Activated CD4-positive, alpha-beta T cell treated with anti-CD3 and anti-CD28 coated beads, Interleukin-2, amount 50 U/mL, for 16 hours (primary cell): ENCODE measurements at regions not wholly inside any gene's neighbourhood (a gene's known extent, or its start where the extent isn't known, plus 50 kb on each side); places are given as distances from the start of the nearest gene placed in this dataset.
"Not testable (repeated sequence)": the region's sequence is repeated elsewhere in the genome, so short reads cannot be mapped to it uniquely, and the experiment has no call there.

Experiments used
- DNase-seq: peaks from one replicate; pipeline ENCODE4 v3.0.0-alpha.2; 2020

DNA sequence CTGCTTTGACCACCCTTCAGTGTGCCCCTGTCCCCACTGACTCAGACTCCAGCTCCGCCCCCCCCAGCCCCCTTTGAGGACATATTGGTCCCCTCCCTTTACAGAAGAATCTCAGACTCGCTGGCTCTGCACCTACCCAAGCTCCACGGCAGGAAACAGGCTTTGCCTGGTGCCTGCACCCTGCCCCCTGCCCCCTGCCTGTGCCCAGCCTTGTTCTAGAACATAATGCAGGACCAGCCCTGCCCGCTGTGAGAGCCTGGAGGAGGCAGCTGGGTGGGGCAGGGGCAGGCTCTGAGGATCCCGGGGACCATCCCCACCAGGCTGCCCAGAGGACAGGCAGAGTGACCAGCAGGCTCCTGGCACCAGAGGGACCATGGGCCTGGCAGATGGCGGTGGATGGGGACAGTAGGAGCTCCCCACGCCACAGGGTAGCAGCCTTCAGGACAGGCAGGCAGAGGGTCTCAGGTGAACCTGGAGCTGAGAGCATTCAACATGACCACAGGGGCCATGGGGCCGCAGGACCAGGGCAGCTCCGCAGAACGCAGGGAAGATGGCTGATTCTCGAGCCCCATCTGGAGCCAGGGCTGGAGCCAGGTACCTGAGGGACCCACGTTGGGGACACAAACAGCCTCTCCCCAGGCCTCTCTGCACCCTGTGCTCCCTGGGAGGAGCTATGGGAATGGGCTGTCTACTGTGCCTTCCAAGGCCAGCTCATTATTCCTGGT is 165.0 kb upstream of the FOXD4L5 start:
- not testable (repeated sequence) for DNase-seq

DNA sequence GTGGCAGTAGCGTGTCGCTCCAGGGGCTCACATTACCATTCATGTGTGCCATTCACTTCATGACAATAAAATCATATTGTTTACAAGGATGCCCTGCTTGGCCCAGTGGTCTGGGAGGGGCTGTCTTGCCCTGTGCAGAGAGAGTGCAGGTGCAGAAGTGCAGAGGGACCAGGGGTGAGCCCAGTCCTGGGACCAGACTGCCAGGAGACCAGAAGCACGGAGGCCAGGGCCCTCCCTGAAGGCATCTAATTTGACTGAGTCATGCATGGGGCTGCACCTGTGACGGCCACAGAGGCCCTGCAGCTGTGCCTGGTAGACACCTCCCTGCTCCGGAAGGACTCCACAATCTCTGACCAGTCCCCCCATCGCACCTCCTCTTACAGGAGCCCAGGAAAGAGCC is 164.4 kb upstream of the FOXD4L5 start:
- no peak for DNase-seq

GRCh38 chr9:65447146-65447545 is 162.1 kb upstream of the FOXD4L5 start:
- DNase-seq = not testable (repeated sequence)

DNA sequence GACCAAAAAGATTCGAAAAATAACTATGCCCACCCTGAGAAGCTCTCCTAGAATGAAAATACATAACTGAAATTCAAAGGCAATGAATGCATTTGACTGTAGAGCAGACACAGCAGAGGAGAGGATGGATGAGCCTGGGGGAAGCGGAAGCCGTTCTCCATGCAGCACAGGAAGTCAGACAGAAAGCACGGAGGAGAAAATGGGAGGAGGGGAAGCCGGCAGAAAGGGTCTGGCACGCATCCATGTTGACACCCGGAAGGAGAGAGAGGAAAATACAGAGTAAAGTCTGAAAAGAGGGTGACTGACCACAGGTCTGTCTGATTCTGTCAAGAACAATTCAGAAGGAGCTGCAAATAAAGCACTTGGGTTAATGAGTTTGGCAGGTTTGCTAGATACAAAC is 161.0 kb upstream of the FOXD4L5 start:
- DNase-seq = not testable (repeated sequence)

DNA sequence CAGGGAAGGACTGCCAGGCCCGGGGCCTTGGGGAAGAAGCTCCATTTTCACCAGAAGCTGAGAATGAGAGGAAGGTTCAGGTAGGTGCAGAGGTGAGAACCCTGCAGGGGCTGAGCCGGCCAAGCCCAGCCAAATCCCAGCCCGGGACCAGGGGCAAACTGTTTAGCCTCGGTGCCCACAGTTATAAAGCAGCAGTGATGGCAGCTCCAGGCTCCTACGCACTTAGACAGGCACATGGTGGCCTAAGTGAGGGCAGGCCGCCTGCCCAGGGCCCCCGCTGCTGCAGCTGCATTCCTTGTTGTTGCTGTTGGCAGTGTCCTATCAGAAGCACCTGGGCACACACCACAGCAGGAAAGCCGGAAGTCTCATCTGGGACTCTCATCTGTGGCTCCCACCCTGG is 159.9 kb upstream of the FOXD4L5 start:
- no peak for DNase-seq

DNA sequence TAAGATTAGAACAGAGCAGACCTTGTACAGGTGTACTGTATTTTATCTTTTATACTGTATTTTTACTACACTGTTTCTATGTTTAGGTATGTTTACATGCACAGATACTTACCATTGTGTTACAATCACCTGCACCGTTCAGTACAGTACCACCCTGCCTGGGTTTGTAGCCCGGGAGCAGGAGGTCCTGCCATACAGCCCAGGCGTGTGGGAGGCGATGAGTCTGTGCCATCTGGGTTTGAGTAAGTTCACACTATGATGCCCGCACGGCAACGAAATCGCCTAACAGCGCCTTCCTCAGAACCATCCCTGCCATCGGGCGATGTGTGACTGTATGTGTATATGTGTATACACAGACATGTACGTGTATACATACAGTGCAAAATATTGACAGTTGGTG is 157.1 kb upstream of the FOXD4L5 start:
- not testable (repeated sequence) for DNase-seq

- not testable (repeated sequence) for DNase-seq
Observed at GRCh38 chr9:65441324-65441920, 156.4 kb upstream of the FOXD4L5 start.

DNA sequence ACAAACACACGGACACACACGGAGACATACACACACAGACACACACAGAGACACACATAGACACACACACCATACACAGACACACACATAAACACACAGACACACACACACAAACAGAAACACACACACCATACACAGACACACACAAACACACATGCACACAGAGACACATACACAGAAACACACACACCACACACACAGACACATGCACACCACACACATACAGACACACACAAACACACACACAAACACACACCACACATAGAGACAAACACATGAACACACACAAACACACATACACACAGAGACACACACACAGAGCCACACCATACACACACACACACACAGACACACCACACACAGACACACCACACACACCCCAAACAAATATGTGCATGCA is 152.7 kb upstream of the FOXD4L5 start:
- no peak for DNase-seq

GRCh38 chr9:65435464-65435863 is 150.5 kb upstream of the FOXD4L5 start:
- DNase-seq = no peak

GRCh38 chr9:65432722-65433323 is 147.8 kb upstream of the FOXD4L5 start:
- DNase-seq = no peak

DNA sequence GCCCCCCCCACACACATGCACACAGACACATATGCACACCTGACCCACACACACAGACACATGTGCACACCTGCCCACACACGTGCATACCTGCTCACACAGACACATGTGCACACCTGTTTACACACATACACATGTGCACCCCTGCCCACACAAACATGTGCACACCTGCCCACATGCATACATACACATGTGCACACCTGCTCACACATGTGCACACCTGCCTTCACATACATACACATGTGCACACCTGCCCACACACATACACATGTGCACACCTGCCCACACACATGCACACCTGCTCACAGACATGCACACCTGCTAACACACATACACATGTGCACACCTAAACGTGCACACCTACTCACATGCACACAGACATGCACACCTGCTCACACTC is 147.0 kb upstream of the FOXD4L5 start:
- no peak for DNase-seq

GRCh38 chr9:65430221-65430620 is 145.2 kb upstream of the FOXD4L5 start:
- DNase-seq = no peak

GRCh38 chr9:65427361-65427760 is 142.4 kb upstream of the FOXD4L5 start:
- not testable (repeated sequence) for DNase-seq

DNA sequence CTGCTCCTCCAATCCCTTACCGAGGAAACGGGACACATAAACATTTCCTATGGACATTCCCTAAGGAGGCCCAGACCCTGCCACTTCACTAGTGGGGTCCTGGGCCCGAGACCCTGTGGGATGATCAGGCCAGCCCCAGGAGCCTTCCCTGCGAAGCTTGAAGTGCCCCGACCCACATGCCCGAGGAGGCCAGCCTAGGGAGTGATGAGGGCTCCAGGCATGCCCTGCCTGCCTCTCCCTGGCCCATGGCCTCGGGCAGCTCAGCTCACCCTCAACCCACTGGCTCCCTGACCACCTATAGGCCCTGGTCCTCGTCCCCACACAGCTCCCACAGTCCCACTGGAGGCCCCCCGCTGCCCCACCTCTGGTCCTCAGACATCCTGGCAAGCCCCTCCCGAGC is 141.8 kb upstream of the FOXD4L5 start:
- not testable (repeated sequence) for DNase-seq

DNA sequence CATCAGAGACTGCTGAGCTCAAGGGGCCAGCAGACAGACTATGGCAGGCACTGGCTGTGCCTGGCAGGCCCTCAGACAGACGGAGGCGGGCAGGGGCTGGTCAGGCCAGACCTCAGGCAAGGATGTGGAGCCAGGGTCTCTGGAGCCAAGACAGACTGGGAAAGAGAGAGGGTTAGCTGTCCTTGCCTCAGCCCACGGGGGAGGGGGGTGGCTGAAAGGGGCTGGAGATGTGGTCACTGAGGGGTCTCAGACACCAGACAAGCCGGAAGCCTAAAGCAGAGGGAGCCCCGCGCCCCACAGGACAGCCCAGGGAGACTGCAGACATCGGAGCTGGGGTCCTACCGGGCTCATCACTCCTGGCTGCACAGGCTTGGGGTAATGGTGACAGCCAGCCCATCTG is 141.2 kb upstream of the FOXD4L5 start:
- no peak for DNase-seq

DNA sequence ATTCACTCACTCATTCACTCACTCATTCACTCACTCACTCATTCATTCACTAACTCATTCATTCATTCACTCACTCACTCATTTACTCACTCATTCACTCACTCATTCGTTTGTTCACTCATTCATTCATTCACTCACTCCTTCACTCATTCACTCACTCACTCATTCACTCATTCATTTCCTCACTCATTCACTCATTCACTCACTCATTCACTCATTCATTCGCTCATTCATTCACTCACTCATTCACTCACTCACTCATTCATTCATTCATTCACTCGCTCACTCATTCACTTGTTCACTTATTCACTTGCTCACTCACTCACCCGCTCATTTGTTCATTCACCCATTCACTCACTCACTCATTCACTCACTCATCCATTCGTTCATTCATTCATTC is 140.2 kb upstream of the FOXD4L5 start:
- DNase-seq = not testable (repeated sequence)

- DNase-seq = not testable (repeated sequence)
Observed at GRCh38 chr9:65424437-65424984, 139.5 kb upstream of the FOXD4L5 start.

DNA sequence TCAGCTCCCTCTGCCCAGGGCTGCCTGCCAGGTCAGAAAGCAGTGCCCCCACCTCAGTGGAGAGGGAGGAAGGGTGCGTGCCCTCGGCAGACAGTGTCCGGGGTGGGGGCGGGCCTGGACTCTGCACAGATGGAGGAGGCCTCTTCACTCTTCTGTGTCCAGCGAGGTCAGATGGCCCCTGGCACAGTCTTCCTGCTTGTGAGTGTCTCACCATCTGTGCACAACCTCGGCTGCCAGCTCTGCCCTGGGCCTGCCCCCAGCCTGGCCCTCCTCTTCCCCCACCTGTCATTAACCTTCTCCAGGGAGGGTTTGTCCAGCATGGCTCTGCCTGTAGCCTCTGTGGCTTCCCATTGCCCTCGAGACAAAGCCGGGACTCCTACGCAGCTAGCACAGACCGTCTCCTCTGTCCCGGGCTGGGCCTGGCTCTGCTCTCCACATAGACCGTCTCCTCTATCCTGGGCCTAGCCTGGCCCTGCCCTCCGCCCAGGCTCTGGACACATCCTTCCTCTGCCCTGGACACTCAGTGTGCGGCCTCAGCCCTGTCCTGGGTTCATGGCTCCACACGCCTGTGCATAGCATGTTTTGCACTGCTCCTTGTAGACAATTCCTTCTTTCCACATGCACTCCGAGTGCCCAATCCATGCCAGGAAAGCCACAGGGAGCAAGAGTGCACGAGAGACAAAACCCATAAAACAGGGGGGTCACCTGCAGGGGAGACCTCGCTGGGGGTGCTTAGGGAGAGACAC is 138.9 kb upstream of the FOXD4L5 start:
- DNase-seq = not testable (repeated sequence)

GRCh38 chr9:65422966-65423690 is 138.1 kb upstream of the FOXD4L5 start:
- DNase-seq = not testable (repeated sequence)

- not testable (repeated sequence) for DNase-seq
Observed at GRCh38 chr9:65421486-65421885, 136.5 kb upstream of the FOXD4L5 start.

DNA sequence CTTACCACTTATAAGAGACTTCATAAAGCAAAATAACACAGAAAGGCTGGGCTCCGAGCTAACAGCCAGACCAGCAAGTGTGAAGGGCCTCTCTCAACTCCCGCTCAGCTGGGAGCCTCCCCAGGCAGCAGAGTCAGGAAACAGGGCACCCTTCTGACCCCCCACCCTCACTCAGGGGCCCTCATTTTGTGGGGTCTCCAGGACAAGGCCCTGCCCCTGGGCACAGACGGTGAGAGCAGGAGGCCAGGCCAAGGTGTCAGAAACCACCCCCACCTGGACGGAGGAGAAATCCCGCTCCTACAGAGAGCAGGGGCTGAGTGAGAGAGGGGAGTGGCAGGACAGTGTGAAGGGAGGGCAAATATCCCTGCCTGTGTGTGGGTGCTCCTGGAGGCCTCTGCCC is 135.8 kb upstream of the FOXD4L5 start:
- no peak for DNase-seq

DNA sequence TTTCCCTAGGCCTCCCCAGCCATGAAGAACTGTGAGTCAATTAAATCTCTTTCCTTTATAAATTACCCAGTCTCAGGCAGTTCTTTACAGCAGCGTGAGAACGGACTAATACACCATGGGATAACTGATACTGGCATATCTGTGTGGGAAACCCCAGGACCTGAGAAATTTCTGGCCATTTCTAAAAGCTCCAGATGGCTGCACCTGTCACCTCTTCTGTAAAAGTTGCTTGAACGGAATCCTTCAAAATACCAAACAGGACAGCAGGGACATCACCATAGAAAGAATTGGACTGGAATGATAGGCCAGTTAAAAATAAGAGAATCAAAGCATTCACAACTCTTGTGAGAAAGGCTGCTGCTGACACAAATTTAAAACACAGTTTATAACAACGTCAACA is 134.0 kb upstream of the FOXD4L5 start:
- not testable (repeated sequence) for DNase-seq

GRCh38 chr9:65416948-65417347 is 131.9 kb upstream of the FOXD4L5 start:
- DNase-seq = not testable (repeated sequence)
